ENCODE measurements at regions not wholly inside any gene's neighbourhood (a gene's known extent, or its start where the extent isn't known, plus 50 kb on each side); places are given as distances from the start of the nearest gene placed in this dataset.

DNA sequence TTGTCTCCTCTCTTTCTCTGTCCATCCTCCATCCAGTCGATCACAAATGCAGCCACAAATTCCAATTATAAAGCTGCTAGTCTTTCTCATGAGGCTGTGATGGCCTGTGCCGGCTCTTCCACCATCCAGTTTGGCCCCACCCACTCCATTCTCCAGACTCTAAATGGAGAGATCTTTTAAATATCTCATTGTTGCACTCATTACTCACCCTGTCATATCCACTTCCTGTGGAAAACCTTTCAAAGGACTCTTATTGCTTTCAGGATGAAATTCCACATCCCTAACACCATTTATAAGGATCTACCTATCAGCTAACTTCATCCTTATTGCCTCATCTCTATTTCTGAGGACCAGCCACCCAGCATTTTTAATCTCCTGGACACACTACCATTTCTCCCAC lies 70.6 kb downstream of the NRN1 start:
- Histone ChIP-seq H3K4me3 (ENCODE audit: low read length) (no peak overlapping the region), H3K4me1 (ENCODE audit: control insufficient read depth, low read length) (no peaks in the 10 kb centered on the region), H3K27ac (ENCODE audit: low read depth, low read length) (no peak overlapping the region), H3K9me3 (ENCODE audit: control insufficient read depth, insufficient read depth, low read length) (no peaks in the 10 kb centered on the region), H3F3A (ENCODE audit: control insufficient read depth, insufficient read depth) (no peaks in the 10 kb centered on the region), H3K79me2 (ENCODE audit: control insufficient read depth, low read length) (no peaks in the 10 kb centered on the region), H4K20me1 (ENCODE audit: control insufficient read depth, insufficient read depth, low read depth, low read length) (no peaks in the 10 kb centered on the region), H3K4me2 (ENCODE audit: low read length) (no peak overlapping the region), H3K36me3 (ENCODE audit: control insufficient read depth, low read length) (no peaks in the 10 kb centered on the region), H3K27me3 (ENCODE audit: control insufficient read depth, low read length) (peaks cover 41% of the 10 kb centered on the region), H3K9me2 (replicated peaks; ENCODE audit: control insufficient read depth, low read length) (no peaks in the 10 kb centered on the region)
- TF ChIP-seq EZH2phosphoT487 (IDR thresholded peaks at IDR 0.05; ENCODE audit: borderline replicate concordance, low read length) (no peak), CTCF (IDR thresholded peaks at IDR 0.05; ENCODE audit: low read depth, low read length, poor library complexity, severe bottlenecking) (no peak)

DNA sequence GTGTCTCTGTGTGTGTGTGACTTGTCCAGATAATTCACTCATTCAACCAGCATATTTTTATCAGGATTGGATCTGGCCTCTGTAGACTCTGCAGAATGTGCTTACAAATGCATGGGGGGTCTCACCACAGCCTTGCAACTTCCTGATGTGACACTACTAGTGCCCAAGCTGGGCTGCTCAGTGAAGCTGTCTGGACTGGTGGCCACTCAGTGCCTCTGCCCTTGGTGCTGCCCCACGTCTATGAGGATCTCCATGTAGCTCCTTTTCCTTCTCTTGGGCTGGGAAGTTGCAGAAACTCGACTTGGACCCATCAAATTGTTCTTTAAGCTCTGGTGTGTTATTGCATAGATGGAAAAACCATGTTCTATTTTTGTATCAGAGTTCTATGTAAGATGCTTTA lies 75.8 kb downstream of the NRN1 start:
- Histone ChIP-seq H3K27ac (ENCODE audit: low read depth, low read length) (no peak overlapping the region), H3K4me2 (ENCODE audit: low read length) (no peak overlapping the region), H3K4me1 (ENCODE audit: control insufficient read depth, low read length) (no peaks in the 10 kb centered on the region), H3K4me3 (ENCODE audit: low read length) (no peak overlapping the region), H3K9me2 (replicated peaks; ENCODE audit: control insufficient read depth, low read length) (no peaks in the 10 kb centered on the region), H3F3A (ENCODE audit: control insufficient read depth, insufficient read depth) (no peaks in the 10 kb centered on the region), H3K27me3 (ENCODE audit: control insufficient read depth, low read length) (peaks cover 46% of the 10 kb centered on the region), H4K20me1 (ENCODE audit: control insufficient read depth, insufficient read depth, low read depth, low read length) (no peaks in the 10 kb centered on the region), H3K79me2 (ENCODE audit: control insufficient read depth, low read length) (no peaks in the 10 kb centered on the region), H3K9me3 (ENCODE audit: control insufficient read depth, insufficient read depth, low read length) (no peaks in the 10 kb centered on the region; the same call in 1 of the 2 replicates), H3K36me3 (ENCODE audit: control insufficient read depth, low read length) (no peaks in the 10 kb centered on the region)
- TF ChIP-seq EZH2phosphoT487 (IDR thresholded peaks at IDR 0.05; ENCODE audit: borderline replicate concordance, low read length) (no peak), CTCF (IDR thresholded peaks at IDR 0.05; ENCODE audit: low read depth, low read length, poor library complexity, severe bottlenecking) (no peak)

DNA sequence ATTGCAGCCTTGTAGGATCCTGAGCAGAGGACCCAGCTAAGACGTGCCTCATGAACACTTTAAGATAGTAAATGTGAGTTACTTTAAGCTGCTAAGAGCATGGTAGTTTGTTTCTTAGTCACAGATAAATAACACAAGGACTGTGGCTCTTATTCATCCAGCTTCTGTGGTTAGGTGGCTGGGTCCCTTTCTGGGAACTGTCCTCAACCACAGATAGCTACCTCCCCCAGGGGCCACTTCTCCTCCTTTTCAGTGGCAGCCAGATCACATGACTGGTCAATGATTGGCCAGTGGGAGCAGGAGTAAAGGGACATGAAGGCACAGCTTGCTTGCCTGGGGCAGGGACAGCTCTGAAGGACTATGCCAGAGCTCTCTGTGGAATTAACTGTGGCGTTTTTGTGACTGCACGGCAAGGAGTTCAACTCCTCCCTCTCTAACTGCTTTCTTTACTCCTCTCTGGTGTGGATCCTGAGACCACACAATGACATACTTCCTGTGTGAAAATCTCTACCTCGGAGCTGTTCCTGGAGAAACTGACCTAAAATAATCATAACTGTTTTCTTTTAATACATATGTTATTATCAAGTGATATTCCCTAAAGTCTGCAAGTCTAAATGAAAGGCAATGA lies 76.5 kb downstream of the NRN1 start:
- TF ChIP-seq EZH2phosphoT487 (IDR thresholded peaks at IDR 0.05; ENCODE audit: borderline replicate concordance, low read length) (no peak), CTCF (IDR thresholded peaks at IDR 0.05; ENCODE audit: low read depth, low read length, poor library complexity, severe bottlenecking) (no peak)
- no peak overlapping the region for H3K27ac ChIP-seq (ENCODE audit: low read depth, low read length)

More for the DNA sequence above, 76.5 kb downstream of the NRN1 start:
- H4K20me1 ChIP-seq (ENCODE audit: control insufficient read depth, insufficient read depth, low read depth, low read length) = no peaks in the 10 kb centered on the region
- H3K9me2 ChIP-seq (replicated peaks; ENCODE audit: control insufficient read depth, low read length) = no peaks in the 10 kb centered on the region
- H3K36me3 ChIP-seq (ENCODE audit: control insufficient read depth, low read length) = no peaks in the 10 kb centered on the region
- peaks cover 39% of the 10 kb centered on the region for H3K27me3 ChIP-seq (ENCODE audit: control insufficient read depth, low read length)
- H3K79me2 ChIP-seq (ENCODE audit: control insufficient read depth, low read length) = no peaks in the 10 kb centered on the region
- no peak overlapping the region for H3K4me2 ChIP-seq (ENCODE audit: low read length)
- no peaks in the 10 kb centered on the region; the same call in 1 of the 2 replicates for H3K9me3 ChIP-seq (ENCODE audit: control insufficient read depth, insufficient read depth, low read length)
- H3K4me3 ChIP-seq (ENCODE audit: low read length) = no peak overlapping the region
- H3K4me1 ChIP-seq (ENCODE audit: control insufficient read depth, low read length) = no peaks in the 10 kb centered on the region
- H3F3A ChIP-seq (ENCODE audit: control insufficient read depth, insufficient read depth) = no peaks in the 10 kb centered on the region
